Loucy (cell line): ENCODE measurements at regions not wholly inside any gene's neighbourhood (a gene's known extent, or its start where the extent isn't known, plus 50 kb on each side); places are given as distances from the start of the nearest gene placed in this dataset.

ENCODE experiments used
- H2AFZ ChIP-seq: fragments of 200-600 bp; sonication (generic); 2 replicates; pipeline ENCODE4 v1.6.0; 2016; ENCODE audit warnings: antibody characterized with exemption, mild to moderate bottlenecking, low read length, moderate library complexity
- H3F3A ChIP-seq: fragments of 200-600 bp; 2 replicates; pipeline ENCODE4 v1.6.0; 2016; ENCODE audit warnings: antibody characterized with exemption, low read depth, mild to moderate bottlenecking
- H3K27me3 ChIP-seq: fragments of 200-600 bp; sonication (generic); 2 replicates; pipeline ENCODE4 v1.6.1; 2014; ENCODE audit warnings: low read length, mild to moderate bottlenecking; ENCODE audit not compliant: insufficient read depth, poor library complexity, severe bottlenecking
- H3K36me3 ChIP-seq: fragments of 200-600 bp; sonication (generic); 2 replicates; pipeline ENCODE4 v1.6.1; 2016; ENCODE audit warnings: low read length; ENCODE audit not compliant: insufficient read depth
- H3K4me1 ChIP-seq: fragments of 200-600 bp; sonication (generic); 2 replicates; pipeline ENCODE4 v1.5.1; 2014; ENCODE audit warnings: low read length, mild to moderate bottlenecking; ENCODE audit not compliant: insufficient read depth, poor library complexity, severe bottlenecking
- H3K4me2 ChIP-seq: fragments of 200-600 bp; sonication (generic); 2 replicates; pipeline ENCODE4 v1.6.0; 2014; ENCODE audit warnings: antibody characterized with exemption, low read length, low read depth, mild to moderate bottlenecking; ENCODE audit not compliant: poor library complexity, severe bottlenecking
- H3K4me3 ChIP-seq: fragments of 200-600 bp; sonication (generic); 2 replicates; pipeline ENCODE4 v1.5.1; 2014; ENCODE audit warnings: low read length, mild to moderate bottlenecking, mixed read lengths; ENCODE audit not compliant: poor library complexity, severe bottlenecking
- H3K79me2 ChIP-seq: fragments of 200-600 bp; sonication (generic); 2 replicates; pipeline ENCODE4 v1.6.1; 2014; ENCODE audit warnings: low read length; ENCODE audit not compliant: insufficient read depth
- H3K9ac ChIP-seq: fragments of 200-600 bp; sonication (generic); 2 replicates; pipeline ENCODE4 v1.6.0; 2014; ENCODE audit warnings: mild to moderate bottlenecking, low read depth, low read length, moderate library complexity; ENCODE audit not compliant: poor library complexity, severe bottlenecking
- H3K9me2 ChIP-seq: fragments of 200-600 bp; sonication (generic); replicated peaks from 2 replicates; pipeline ENCODE4 v1.6.1; 2016; ENCODE audit warnings: low read depth, low read length, mixed read lengths
- H3K9me3 ChIP-seq: fragments of 200-600 bp; sonication (generic); 2 replicates; pipeline ENCODE4 v1.6.1; 2014; ENCODE audit warnings: mild to moderate bottlenecking, antibody characterized with exemption, low read length, low read depth; ENCODE audit not compliant: insufficient read depth
- H4K20me1 ChIP-seq: fragments of 200-600 bp; sonication (generic); 2 replicates; pipeline ENCODE4 v1.6.0; 2014; ENCODE audit warnings: antibody characterized with exemption, low read length, mild to moderate bottlenecking; ENCODE audit not compliant: insufficient read depth, poor library complexity, severe bottlenecking
- EZH2phosphoT487 ChIP-seq: fragments of 200-600 bp; IDR thresholded peaks from 2 replicates; pipeline ENCODE4 v1.6.1; 2018; ENCODE audit warnings: antibody characterized with exemption, mild to moderate bottlenecking, moderate library complexity, borderline replicate concordance
- TF ChIP-seq, protein P1 (sequence below): fragments of 200-600 bp; sonication (generic); conservative IDR thresholded peaks from 2 replicates; pipeline ENCODE4 v1.5.1; 2014; ENCODE audit warnings: mild to moderate bottlenecking, antibody characterized with exemption, low read length

DNA sequence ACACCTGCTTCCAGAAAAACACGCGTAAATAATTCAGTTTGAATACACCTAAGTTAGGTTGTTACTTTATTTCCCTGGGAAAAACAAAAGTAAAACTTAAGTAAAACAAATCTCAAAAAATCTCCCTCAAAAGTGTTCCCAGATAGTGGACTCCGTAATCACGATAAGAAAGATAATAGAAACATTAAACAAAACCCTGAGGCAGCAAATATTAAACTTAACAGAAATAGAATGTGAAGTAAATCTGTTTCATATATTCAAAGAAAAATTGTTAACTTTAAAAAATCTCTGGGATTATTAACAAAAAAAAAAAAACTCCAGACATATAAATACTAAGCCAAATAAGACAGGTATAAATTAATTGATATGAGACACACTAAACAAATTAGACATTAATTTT is 743.2 kb upstream of the NCAM2 start:
- Histone ChIP-seq H3K4me1 (no peaks in the 10 kb centered on the region), H2AFZ (no peak overlapping the region), H3K9ac (no peak overlapping the region), H4K20me1 (no peaks in the 10 kb centered on the region), H3K79me2 (no peaks in the 10 kb centered on the region), H3K27me3 (no peaks in the 10 kb centered on the region), H3K4me3 (no peak overlapping the region), H3F3A (no peaks in the 10 kb centered on the region), H3K36me3 (no peaks in the 10 kb centered on the region), H3K9me2 (no peaks in the 10 kb centered on the region), H3K4me2 (no peak overlapping the region), H3K9me3 (0 out of 2 replicates have a peak, but pooled peaks cover 5% of the 10 kb centered on the region)
- TF ChIP-seq, protein P1, sequence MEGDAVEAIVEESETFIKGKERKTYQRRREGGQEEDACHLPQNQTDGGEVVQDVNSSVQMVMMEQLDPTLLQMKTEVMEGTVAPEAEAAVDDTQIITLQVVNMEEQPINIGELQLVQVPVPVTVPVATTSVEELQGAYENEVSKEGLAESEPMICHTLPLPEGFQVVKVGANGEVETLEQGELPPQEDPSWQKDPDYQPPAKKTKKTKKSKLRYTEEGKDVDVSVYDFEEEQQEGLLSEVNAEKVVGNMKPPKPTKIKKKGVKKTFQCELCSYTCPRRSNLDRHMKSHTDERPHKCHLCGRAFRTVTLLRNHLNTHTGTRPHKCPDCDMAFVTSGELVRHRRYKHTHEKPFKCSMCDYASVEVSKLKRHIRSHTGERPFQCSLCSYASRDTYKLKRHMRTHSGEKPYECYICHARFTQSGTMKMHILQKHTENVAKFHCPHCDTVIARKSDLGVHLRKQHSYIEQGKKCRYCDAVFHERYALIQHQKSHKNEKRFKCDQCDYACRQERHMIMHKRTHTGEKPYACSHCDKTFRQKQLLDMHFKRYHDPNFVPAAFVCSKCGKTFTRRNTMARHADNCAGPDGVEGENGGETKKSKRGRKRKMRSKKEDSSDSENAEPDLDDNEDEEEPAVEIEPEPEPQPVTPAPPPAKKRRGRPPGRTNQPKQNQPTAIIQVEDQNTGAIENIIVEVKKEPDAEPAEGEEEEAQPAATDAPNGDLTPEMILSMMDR, result no peak
- TF ChIP-seq EZH2phosphoT487, result no peak

DNA sequence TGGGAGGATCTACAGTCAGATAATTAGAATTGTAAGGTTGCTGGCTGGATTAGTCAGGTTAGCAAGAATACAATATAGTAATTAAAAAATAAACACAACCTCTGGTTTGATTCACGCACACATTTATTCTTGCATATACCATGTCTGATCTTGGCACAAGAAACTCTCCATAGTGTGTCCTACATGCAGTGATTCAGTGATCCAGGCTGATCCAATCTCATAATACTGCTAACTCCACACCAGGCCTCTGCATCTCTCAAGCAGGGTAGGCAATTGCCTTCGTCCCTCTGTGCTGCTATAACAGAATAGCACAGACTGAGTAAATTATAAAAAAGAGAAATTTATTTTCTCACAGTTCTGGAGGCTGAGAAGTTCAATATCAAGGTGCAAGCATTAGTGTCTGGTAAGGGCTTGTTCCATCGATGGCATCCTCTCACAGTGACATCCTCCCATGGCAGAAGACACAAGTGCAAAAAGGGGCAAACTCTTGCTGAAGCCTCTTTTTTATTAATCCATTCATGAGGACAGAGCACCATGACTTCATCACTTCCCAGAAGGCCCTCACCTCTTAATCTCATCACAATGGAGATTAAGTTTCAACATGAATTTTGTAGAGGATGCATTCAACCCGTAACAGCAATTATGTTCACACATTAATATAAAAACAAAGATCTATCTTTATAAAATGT is 741.0 kb upstream of the NCAM2 start:
- Histone ChIP-seq H3F3A (no peaks in the 10 kb centered on the region), H3K9me3 (0 out of 2 replicates have a peak, but pooled peaks cover 5% of the 10 kb centered on the region), H3K4me3 (no peak overlapping the region), H3K79me2 (no peaks in the 10 kb centered on the region), H3K36me3 (no peaks in the 10 kb centered on the region), H3K4me1 (no peaks in the 10 kb centered on the region), H3K9ac (no peak overlapping the region), H3K27me3 (no peaks in the 10 kb centered on the region), H3K4me2 (no peak overlapping the region), H4K20me1 (no peaks in the 10 kb centered on the region), H2AFZ (no peak overlapping the region), H3K9me2 (no peaks in the 10 kb centered on the region)
- TF ChIP-seq, protein P1, result no peak
- no peak for TF ChIP-seq EZH2phosphoT487

DNA sequence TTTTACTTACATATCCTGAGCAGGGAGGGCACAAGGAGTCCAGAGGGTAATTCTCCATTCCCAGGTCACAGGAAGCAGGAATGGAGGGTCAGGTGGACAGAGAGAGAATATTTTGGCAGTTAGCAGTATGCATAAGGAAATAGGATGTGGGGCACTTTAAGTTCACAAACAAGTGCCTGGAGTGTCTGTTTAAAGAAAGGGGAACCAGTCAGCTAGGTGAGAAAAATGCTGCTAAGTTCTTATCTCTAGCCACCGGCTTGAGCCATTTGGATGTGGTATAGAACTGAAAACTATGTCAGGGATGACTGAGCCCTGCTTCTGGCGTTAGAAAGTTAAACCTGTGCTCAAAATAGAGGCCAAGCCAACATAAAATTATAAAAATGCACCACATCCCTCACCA is 739.7 kb upstream of the NCAM2 start:
- TF ChIP-seq, protein P1, result no peak
- TF ChIP-seq EZH2phosphoT487, result no peak
- Histone ChIP-seq H3K9me2 (no peaks in the 10 kb centered on the region), H3K27me3 (no peaks in the 10 kb centered on the region), H3K9me3 (no peaks in the 10 kb centered on the region), H3K79me2 (no peaks in the 10 kb centered on the region), H2AFZ (no peak overlapping the region), H3K4me2 (no peak overlapping the region), H3F3A (no peaks in the 10 kb centered on the region), H3K9ac (no peak overlapping the region), H4K20me1 (no peaks in the 10 kb centered on the region), H3K4me3 (no peak overlapping the region), H3K4me1 (no peaks in the 10 kb centered on the region), H3K36me3 (no peaks in the 10 kb centered on the region)
